22Rv1 (cell line): ENCODE measurements at regions not wholly inside any gene's neighbourhood (a gene's known extent, or its start where the extent isn't known, plus 50 kb on each side); places are given as distances from the start of the nearest gene placed in this dataset.

ENCODE experiments used
- CTCF ChIP-seq: fragments of 450-650 bp; IDR thresholded peaks from 2 replicates; pipeline ENCODE4 v1.5.1; 2017; ENCODE audit warnings: mild to moderate bottlenecking
- ZFX ChIP-seq: fragments of 450-650 bp; IDR thresholded peaks from 2 replicates; pipeline ENCODE4 v1.6.1; 2017; ENCODE audit warnings: antibody characterized with exemption, borderline replicate concordance

- TF ChIP-seq CTCF (no peak), ZFX (no peak)
Measured at GRCh38 chr6:74976701-74977100, 229.2 kb downstream of the COL12A1 start.
